Panc1 (cell line): ENCODE measurements at regions not wholly inside any gene's neighbourhood (a gene's known extent, or its start where the extent isn't known, plus 50 kb on each side); places are given as distances from the start of the nearest gene placed in this dataset.

Source experiments
- CTCF ChIP-seq: fragments of 450-650 bp; IDR thresholded peaks from 2 replicates; pipeline ENCODE4 v1.5.1; 2017; ENCODE audit warnings: mild to moderate bottlenecking
- POLR2AphosphoS5 ChIP-seq: IDR thresholded peaks from 2 replicates; pipeline ENCODE4 v1.6.1; 2012; ENCODE audit warnings: mild to moderate bottlenecking, low read depth, low read length, moderate library complexity
- REST ChIP-seq, 2 experiments: IDR thresholded peaks; 2 replicates each; pipeline ENCODE4 v1.6.1; 2011 to 2012; ENCODE audit warnings: low read depth in 2 of 2, control low read depth in 1 of 2, low read length in 1 of 2, mild to moderate bottlenecking in 1 of 2, moderate library complexity in 1 of 2; ENCODE audit not compliant: insufficient read depth in 1 of 2

GRCh38 chr16:51056331-51056730, 94.7 kb downstream of the SALL1 start:
- TF ChIP-seq CTCF (no peak), POLR2AphosphoS5 (no peak), REST (IDR thresholded peaks at IDR 0.05; ENCODE audit: insufficient read depth in 1 of 2, low read depth in 2 of 2, low read length in 1 of 2) (no peak)
